ENCODE measurements at regions not wholly inside any gene's neighbourhood (a gene's known extent, or its start where the extent isn't known, plus 50 kb on each side); places are given as distances from the start of the nearest gene placed in this dataset.

- Histone ChIP-seq H3K27ac (ENCODE audit: low read length) (no peak overlapping the region), H3K4me3 (ENCODE audit: low read depth in 1 of 2, low read length in 2 of 2) (no peak overlapping the region), H3K9me3 (ENCODE audit: insufficient read depth, low read length, severe bottlenecking) (no peaks in the 10 kb centered on the region), H2AFZ (ENCODE audit: low read depth, low read length) (no peak overlapping the region), H4K20me1 (ENCODE audit: insufficient read depth, low read length) (no peaks in the 10 kb centered on the region), H3K9ac (ENCODE audit: low read depth, low read length) (no peak overlapping the region), H3K4me2 (ENCODE audit: insufficient read depth, low read length) (no peak overlapping the region), H3K79me2 (ENCODE audit: insufficient read depth, low read length) (no peaks in the 10 kb centered on the region), H3K27me3 (ENCODE audit: insufficient read depth, low read length, poor library complexity) (no peaks in the 10 kb centered on the region), H3K36me3 (ENCODE audit: insufficient read depth, low read length) (no peaks in the 10 kb centered on the region), H3K4me1 (ENCODE audit: insufficient read depth, low read length) (no peaks in the 10 kb centered on the region)
- no peak for DNase-seq
- TF ChIP-seq EZH2 (IDR thresholded peaks at IDR 0.05; ENCODE audit: borderline replicate concordance, low read depth, low read length, severe bottlenecking): no peak
- TF ChIP-seq CTCF (IDR thresholded peaks at IDR 0.05; ENCODE audit: borderline replicate concordance, extremely low read depth, low read length, poor library complexity, severe bottlenecking): no peak
- ATAC-seq (ENCODE audit: insufficient read depth, low read depth): no peak
These were observed 606.4 kb upstream of the CLINT1 start for GRCh38 chr5:158465086-158465972.

- H3K4me1 ChIP-seq (ENCODE audit: insufficient read depth, low read length): no peaks in the 10 kb centered on the region
These were observed 605.4 kb upstream of the CLINT1 start for GRCh38 chr5:158464383-158464782.

GRCh38 chr5:158463938-158464337 lies 605.0 kb upstream of the CLINT1 start:
- no peaks in the 10 kb centered on the region for H4K20me1 ChIP-seq (ENCODE audit: insufficient read depth, low read length)
- H3K27me3 ChIP-seq (ENCODE audit: insufficient read depth, low read length, poor library complexity): no peaks in the 10 kb centered on the region
- no peak for TF ChIP-seq CTCF (IDR thresholded peaks at IDR 0.05; ENCODE audit: borderline replicate concordance, extremely low read depth, low read length, poor library complexity, severe bottlenecking)
- TF ChIP-seq EZH2 (IDR thresholded peaks at IDR 0.05; ENCODE audit: borderline replicate concordance, low read depth, low read length, severe bottlenecking): no peak
- no peaks in the 10 kb centered on the region for H3K79me2 ChIP-seq (ENCODE audit: insufficient read depth, low read length)
- ATAC-seq (ENCODE audit: insufficient read depth, low read depth) (no peak), DNase-seq (no peak)
- H3K27ac ChIP-seq (ENCODE audit: low read length): no peak overlapping the region
- no peaks in the 10 kb centered on the region for H3K36me3 ChIP-seq (ENCODE audit: insufficient read depth, low read length)
- H3K4me1 ChIP-seq (ENCODE audit: insufficient read depth, low read length): no peaks in the 10 kb centered on the region
- no peak overlapping the region for H3K4me2 ChIP-seq (ENCODE audit: insufficient read depth, low read length)
- no peak overlapping the region for H2AFZ ChIP-seq (ENCODE audit: low read depth, low read length)
- H3K9ac ChIP-seq (ENCODE audit: low read depth, low read length): no peak overlapping the region
- peaks cover 2% of the 10 kb centered on the region for H3K9me3 ChIP-seq (ENCODE audit: insufficient read depth, low read length, severe bottlenecking)
- no peak overlapping the region for H3K4me3 ChIP-seq (ENCODE audit: low read depth in 1 of 2, low read length in 2 of 2)

More at GRCh38 chr5:158464383-158464782, 605.4 kb upstream of the CLINT1 start:
- TF ChIP-seq CTCF (IDR thresholded peaks at IDR 0.05; ENCODE audit: borderline replicate concordance, extremely low read depth, low read length, poor library complexity, severe bottlenecking): no peak
- TF ChIP-seq EZH2 (IDR thresholded peaks at IDR 0.05; ENCODE audit: borderline replicate concordance, low read depth, low read length, severe bottlenecking): no peak
- no peaks in the 10 kb centered on the region for H3K79me2 ChIP-seq (ENCODE audit: insufficient read depth, low read length)
- H3K27ac ChIP-seq (ENCODE audit: low read length): no peak overlapping the region
- no peaks in the 10 kb centered on the region for H3K36me3 ChIP-seq (ENCODE audit: insufficient read depth, low read length)
- H2AFZ ChIP-seq (ENCODE audit: low read depth, low read length): no peak overlapping the region
- ATAC-seq (ENCODE audit: insufficient read depth, low read depth) (no peak), DNase-seq (no peak)
- no peaks in the 10 kb centered on the region for H4K20me1 ChIP-seq (ENCODE audit: insufficient read depth, low read length)
- peaks cover 2% of the 10 kb centered on the region for H3K9me3 ChIP-seq (ENCODE audit: insufficient read depth, low read length, severe bottlenecking)
- H3K4me2 ChIP-seq (ENCODE audit: insufficient read depth, low read length): no peak overlapping the region
- no peak overlapping the region for H3K9ac ChIP-seq (ENCODE audit: low read depth, low read length)
- H3K4me3 ChIP-seq (ENCODE audit: low read depth in 1 of 2, low read length in 2 of 2): no peak overlapping the region
- H3K27me3 ChIP-seq (ENCODE audit: insufficient read depth, low read length, poor library complexity): no peaks in the 10 kb centered on the region
